Limb (tissue), 2 donors: ENCODE measurements at regions not wholly inside any gene's neighbourhood (a gene's known extent, or its start where the extent isn't known, plus 50 kb on each side); places are given as distances from the start of the nearest gene placed in this dataset.

Experiments used
- DNase-seq, 2 donors: peaks; one replicate each; pipeline ENCODE4 v3.0.0-alpha.2; 2016; ENCODE audit errors: extremely low spot score in 2 of 2

- DNase-seq = no peak
Measured at GRCh38 chr12:94783862-94784261, 133.5 kb upstream of the TMCC3 start.

- no peak for DNase-seq
Measured at GRCh38 chr12:94783343-94783742, 133.0 kb upstream of the TMCC3 start.

GRCh38 chr12:94781835-94782234, 131.5 kb upstream of the TMCC3 start:
- DNase-seq = no peak

GRCh38 chr12:94779485-94779884, 129.1 kb upstream of the TMCC3 start:
- DNase-seq = peak in 1 of 2 donors; percentile 37

- DNase-seq = no peak
Measured at GRCh38 chr12:94777936-94778335, 127.6 kb upstream of the TMCC3 start.

- DNase-seq = no peak
Measured at GRCh38 chr12:94775710-94776109, 125.4 kb upstream of the TMCC3 start.

GRCh38 chr12:94771741-94772140, 121.4 kb upstream of the TMCC3 start:
- no peak for DNase-seq

- DNase-seq = no peak
Measured at GRCh38 chr12:94771199-94771598, 120.8 kb upstream of the TMCC3 start.

GRCh38 chr12:94770791-94771190, 120.4 kb upstream of the TMCC3 start:
- no peak for DNase-seq

- no peak for DNase-seq
Measured at GRCh38 chr12:94769776-94770759, 119.7 kb upstream of the TMCC3 start.

GRCh38 chr12:94769047-94769420, 118.7 kb upstream of the TMCC3 start:
- DNase-seq = no peak

- peak in 1 of 2 donors; percentile 45 for DNase-seq
Measured at GRCh38 chr12:94768398-94769046, 118.2 kb upstream of the TMCC3 start.

- peak in 1 of 2 donors; percentile 21 for DNase-seq
Measured at GRCh38 chr12:94767956-94768355, 117.6 kb upstream of the TMCC3 start.

GRCh38 chr12:94766397-94766796, 116.0 kb upstream of the TMCC3 start:
- DNase-seq = no peak

- no peak for DNase-seq
Measured at GRCh38 chr12:94763462-94763861, 113.1 kb upstream of the TMCC3 start.

GRCh38 chr12:94762943-94763342, 112.6 kb upstream of the TMCC3 start:
- no peak for DNase-seq

- DNase-seq = no peak
Measured at GRCh38 chr12:94762259-94762942, 112.0 kb upstream of the TMCC3 start.

GRCh38 chr12:94761559-94761958, 111.2 kb upstream of the TMCC3 start:
- DNase-seq = no peak

- DNase-seq = no peak
Measured at GRCh38 chr12:94760786-94761185, 110.4 kb upstream of the TMCC3 start.

- DNase-seq = no peak
Measured at GRCh38 chr12:94756789-94757188, 106.4 kb upstream of the TMCC3 start.

GRCh38 chr12:94755598-94755997, 105.2 kb upstream of the TMCC3 start:
- no peak for DNase-seq

GRCh38 chr12:94754653-94755052, 104.3 kb upstream of the TMCC3 start:
- DNase-seq = no peak
